Heart left ventricle (tissue), 13 donors: ENCODE measurements at regions not wholly inside any gene's neighbourhood (a gene's known extent, or its start where the extent isn't known, plus 50 kb on each side); places are given as distances from the start of the nearest gene placed in this dataset.

Experiments used
- CTCF ChIP-seq, 12 donors: fragments of 200-600 bp; sonication (generic) in 4 of 12; IDR thresholded peaks; one replicate each; pipeline versions ENCODE4 v1.5.0 to v1.8.0; 2018 to 2022; ENCODE audit warnings: antibody characterized with exemption in 12 of 12, mild to moderate bottlenecking in 5 of 12
- POLR2A ChIP-seq, 2 donors: fragments of 450-650 bp; IDR thresholded peaks; one replicate each; pipeline ENCODE4 v1.6.1; 2017; ENCODE audit warnings: antibody characterized with exemption in 2 of 2, mild to moderate bottlenecking in 2 of 2, moderate library complexity in 2 of 2
- donor health status: ischemic (EF 13 %, LVEDD 7.1; RV severe dilation, severe dysfunction).
- donor health status: DM: no; HTN: yes; CAD: no.
- donor health status: DM: no; HTN: no; CAD: no.
- donor health status: ischemic (EF 25% LVEDD 6.9; RV normal size, moderate dysfunction).
- donor health status: ischemic (EF 25% LVEDD 5.7; RV mildly dilated, moderate dysfunction).
- donor health status: ischemic (EF 35%, LVEDD 5.7; RV mildly dilated, moderate dysfunction).
- donor health status: nonischemic (EF 11% LVEDD 7.7; RV severe dilation, severe dysfunction).
- donor health status: DM: yes; HTN: yes; CAD: no.
- donor health status: PGD.
- donor health status: ischemic (EF 29% LVEDD 5.4; RV normal size, mild dysfunction).
- donor health status: nonischemic (EF 23%, LVEDD 6.1; RV moderate dilation, normal function).

- TF ChIP-seq CTCF (IDR thresholded peaks at IDR 0.05) (no peak), POLR2A (IDR thresholded peaks at IDR 0.05) (no peak)
These were observed 75.2 kb upstream of the TSPAN2 start for GRCh38 chr1:115164484-115164883.
